ENCODE measurements at regions not wholly inside any gene's neighbourhood (a gene's known extent, or its start where the extent isn't known, plus 50 kb on each side); places are given as distances from the start of the nearest gene placed in this dataset.

DNA sequence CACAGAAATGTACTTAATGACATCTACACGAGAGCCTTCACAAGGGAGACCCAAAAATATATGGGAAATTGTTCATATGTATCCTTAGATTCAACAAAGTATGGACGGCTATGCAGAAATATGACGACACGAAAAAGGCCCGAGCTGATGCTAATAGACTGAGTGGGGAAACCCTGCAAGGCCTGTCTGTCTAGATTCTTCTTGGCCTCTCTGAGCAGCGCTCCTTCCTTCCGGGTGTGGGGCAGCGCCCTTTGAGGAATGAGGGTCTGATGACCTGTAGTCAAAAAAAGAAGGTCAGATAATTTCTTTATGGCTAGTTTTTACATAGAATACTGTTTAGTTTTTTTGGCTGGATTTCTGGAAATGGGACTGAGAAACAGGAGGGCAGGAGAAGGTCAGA lies 192.8 kb upstream of the AKR1E2 start:
- Histone ChIP-seq H3K36me3 (no peaks in the 10 kb centered on the region), H3K27ac (no peak overlapping the region), H3K4me3 (replicated peaks in 1 of 3) (no peak overlapping the region), H3K27me3 (no peaks in the 10 kb centered on the region), H3K4me1 (no peaks in the 10 kb centered on the region), H3K9me3 (no peaks in the 10 kb centered on the region)
- 87 to 89% methylated on average over 8 of the region's 8 CpGs for WGBS, 2 donors
- intact Hi-C loops (cut with DNase I), result no loop called here
- no peak for DNase-seq
- TF ChIP-seq, protein P1, sequence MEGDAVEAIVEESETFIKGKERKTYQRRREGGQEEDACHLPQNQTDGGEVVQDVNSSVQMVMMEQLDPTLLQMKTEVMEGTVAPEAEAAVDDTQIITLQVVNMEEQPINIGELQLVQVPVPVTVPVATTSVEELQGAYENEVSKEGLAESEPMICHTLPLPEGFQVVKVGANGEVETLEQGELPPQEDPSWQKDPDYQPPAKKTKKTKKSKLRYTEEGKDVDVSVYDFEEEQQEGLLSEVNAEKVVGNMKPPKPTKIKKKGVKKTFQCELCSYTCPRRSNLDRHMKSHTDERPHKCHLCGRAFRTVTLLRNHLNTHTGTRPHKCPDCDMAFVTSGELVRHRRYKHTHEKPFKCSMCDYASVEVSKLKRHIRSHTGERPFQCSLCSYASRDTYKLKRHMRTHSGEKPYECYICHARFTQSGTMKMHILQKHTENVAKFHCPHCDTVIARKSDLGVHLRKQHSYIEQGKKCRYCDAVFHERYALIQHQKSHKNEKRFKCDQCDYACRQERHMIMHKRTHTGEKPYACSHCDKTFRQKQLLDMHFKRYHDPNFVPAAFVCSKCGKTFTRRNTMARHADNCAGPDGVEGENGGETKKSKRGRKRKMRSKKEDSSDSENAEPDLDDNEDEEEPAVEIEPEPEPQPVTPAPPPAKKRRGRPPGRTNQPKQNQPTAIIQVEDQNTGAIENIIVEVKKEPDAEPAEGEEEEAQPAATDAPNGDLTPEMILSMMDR (IDR thresholded peaks at IDR 0.05), result no peak
- TF ChIP-seq POLR2A (IDR thresholded peaks at IDR 0.05), result no peak

DNA sequence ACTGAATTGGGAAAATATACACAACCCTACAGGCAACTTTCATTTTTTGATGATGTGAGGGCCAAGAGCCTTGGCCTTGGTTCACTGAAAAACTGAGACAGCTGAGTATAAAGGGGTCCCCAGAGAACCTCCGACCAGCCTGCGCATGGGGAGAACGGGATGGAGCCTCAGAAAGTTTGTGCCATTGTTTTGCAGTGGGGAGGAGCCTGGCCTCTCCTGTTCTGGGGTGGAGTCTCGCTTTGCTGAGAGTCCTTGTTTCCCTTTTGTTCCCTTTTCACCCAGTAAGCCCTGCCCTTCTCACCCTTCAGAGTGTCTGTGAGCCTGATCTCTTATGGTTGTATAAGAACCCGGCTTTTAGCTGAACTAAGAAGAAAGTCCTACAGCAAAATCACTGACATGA lies 193.2 kb upstream of the AKR1E2 start:
- intact Hi-C loops (cut with DNase I), result no loop called here
- Histone ChIP-seq H3K27ac (no peak overlapping the region), H3K4me1 (no peaks in the 10 kb centered on the region), H3K4me3 (replicated peaks in 1 of 3) (no peak overlapping the region), H3K36me3 (no peaks in the 10 kb centered on the region), H3K27me3 (no peaks in the 10 kb centered on the region), H3K9me3 (no peaks in the 10 kb centered on the region)
- no peak for DNase-seq
- TF ChIP-seq, protein P1 (IDR thresholded peaks at IDR 0.05), result no peak
- TF ChIP-seq POLR2A (IDR thresholded peaks at IDR 0.05), result no peak
- WGBS, 2 donors, result 82 to 91% methylated on average over 5 of the region's 5 CpGs

DNA sequence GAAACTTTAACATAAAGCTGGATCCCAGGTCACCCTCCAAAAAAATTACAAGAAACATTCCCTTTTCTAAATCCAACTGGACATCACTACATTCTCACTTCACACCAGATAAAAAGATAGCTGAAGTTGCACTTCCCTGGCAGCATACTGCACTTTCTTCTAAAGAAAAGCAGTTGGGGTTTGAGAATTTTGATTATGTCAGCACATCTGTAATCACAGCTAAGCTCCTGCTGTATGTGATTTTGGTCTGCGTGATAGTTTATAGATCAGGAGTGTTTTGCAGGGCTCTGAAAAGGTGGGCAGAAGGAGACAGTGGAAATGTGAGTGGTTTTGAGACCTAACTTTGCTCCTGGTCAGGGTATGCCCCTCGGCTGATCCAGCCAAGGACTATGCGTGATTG lies 199.1 kb upstream of the AKR1E2 start:
- DNase-seq, result no peak
- Histone ChIP-seq H3K36me3 (no peaks in the 10 kb centered on the region), H3K4me1 (no peaks in the 10 kb centered on the region), H3K27ac (no peak overlapping the region), H3K27me3 (no peaks in the 10 kb centered on the region), H3K4me3 (replicated peaks in 1 of 3) (no peak overlapping the region), H3K9me3 (no peaks in the 10 kb centered on the region)
- TF ChIP-seq POLR2A (IDR thresholded peaks at IDR 0.05), result no peak
- TF ChIP-seq, protein P1 (IDR thresholded peaks at IDR 0.05), result no peak
- WGBS, 2 donors, result 94 to 96% methylated on average over 3 of the region's 3 CpGs
- intact Hi-C loops (cut with DNase I), result no loop called here

DNA sequence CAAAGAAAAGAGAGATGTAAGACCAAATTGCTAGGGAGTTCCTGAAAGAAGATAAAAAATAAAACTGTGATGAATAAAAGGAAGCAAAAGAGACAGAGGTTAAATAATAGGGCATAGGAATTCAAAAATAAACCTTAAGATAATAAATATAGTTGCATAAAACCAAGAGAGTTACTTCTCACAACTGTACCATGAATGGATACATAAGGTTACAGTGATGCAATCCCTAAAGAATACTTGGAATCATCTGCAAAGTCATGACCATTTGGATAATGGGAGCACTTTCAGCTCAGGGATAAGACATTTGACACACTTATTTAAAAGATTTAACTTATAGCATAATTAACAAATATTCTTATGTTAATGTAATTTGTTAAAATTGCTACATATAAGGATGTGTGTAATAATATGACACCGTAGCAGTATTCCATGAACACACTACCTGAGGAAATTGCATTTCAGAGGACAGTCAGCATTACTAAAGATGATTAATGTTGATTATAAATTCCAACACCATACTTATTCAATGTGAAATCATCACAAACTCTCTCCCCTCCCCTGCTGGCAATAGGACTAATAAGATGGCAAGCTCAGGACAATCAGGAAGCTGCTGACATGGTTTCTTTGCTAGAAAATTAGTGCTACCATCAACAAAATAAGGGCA lies 202.1 kb upstream of the AKR1E2 start:
- intact Hi-C loops (cut with DNase I), result no loop called here
- no peaks in the 10 kb centered on the region for H3K36me3 ChIP-seq
- DNase-seq, result no peak
- WGBS, 2 donors, result 93 to 95% methylated on average over 1 of the region's 1 CpG
- no peak overlapping the region for H3K27ac ChIP-seq
- H3K27me3 ChIP-seq, result no peaks in the 10 kb centered on the region
- no peaks in the 10 kb centered on the region for H3K4me1 ChIP-seq
- no peak overlapping the region for H3K4me3 ChIP-seq (replicated peaks in 1 of 3)
- TF ChIP-seq, protein P1 (IDR thresholded peaks at IDR 0.05), result no peak
- TF ChIP-seq POLR2A (IDR thresholded peaks at IDR 0.05), result no peak
- no peaks in the 10 kb centered on the region for H3K9me3 ChIP-seq

DNA sequence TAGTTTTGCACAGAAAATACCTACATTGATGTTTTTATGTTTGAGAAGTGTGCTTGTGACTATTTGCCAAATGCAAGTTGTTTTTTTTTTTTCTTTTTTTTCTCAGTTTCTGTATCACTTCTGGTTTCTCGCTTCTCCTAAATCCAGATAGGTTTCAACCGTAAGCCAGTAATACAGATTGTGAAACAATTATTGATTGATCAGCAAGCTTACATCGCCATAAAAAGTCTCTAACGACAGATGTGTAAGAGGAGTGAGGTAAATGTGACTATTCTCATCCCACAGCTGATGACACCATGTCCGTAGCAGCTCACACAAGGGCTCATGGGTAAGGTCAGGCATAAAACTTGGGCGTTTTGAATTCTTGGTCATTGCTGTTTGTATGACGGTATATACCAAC lies 202.8 kb upstream of the AKR1E2 start:
- intact Hi-C loops (cut with DNase I), result no loop called here
- H3K9me3 ChIP-seq, result no peaks in the 10 kb centered on the region
- TF ChIP-seq POLR2A (IDR thresholded peaks at IDR 0.05), result no peak
- TF ChIP-seq, protein P1 (IDR thresholded peaks at IDR 0.05), result no peak
- H3K27me3 ChIP-seq, result no peaks in the 10 kb centered on the region
- no peak overlapping the region for H3K4me3 ChIP-seq (replicated peaks in 1 of 3)
- 88 to 92% methylated on average over 7 of the region's 7 CpGs for WGBS, 2 donors
- no peak overlapping the region for H3K27ac ChIP-seq
- no peak for DNase-seq
- no peaks in the 10 kb centered on the region for H3K4me1 ChIP-seq
- H3K36me3 ChIP-seq, result no peaks in the 10 kb centered on the region

All from thyroid gland (tissue), 4 donors.